Nephron (organoid): ENCODE measurements at regions not wholly inside any gene's neighbourhood (a gene's known extent, or its start where the extent isn't known, plus 50 kb on each side); places are given as distances from the start of the nearest gene placed in this dataset.

Experiments used
- H3K27ac Mint-ChIP-seq, 3 experiments: 2 replicates each; pipeline ENCODE4 v1.8.0; 2020; ENCODE audit warnings: mixed read lengths in 3 of 3, mild to moderate bottlenecking in 2 of 3, moderate library complexity in 1 of 3
- H3K27me3 Mint-ChIP-seq: 2 replicates; pipeline ENCODE4 v1.8.0; 2021; ENCODE audit warnings: low read depth, mild to moderate bottlenecking, moderate library complexity, mixed read lengths
- H3K36me3 Mint-ChIP-seq: 2 replicates; pipeline ENCODE4 v1.8.0; 2020; ENCODE audit warnings: low read depth, mixed read lengths
- H3K4me1 Mint-ChIP-seq: 2 replicates; pipeline ENCODE4 v1.8.0; 2020; ENCODE audit warnings: mixed read lengths
- H3K4me3 Mint-ChIP-seq, 3 experiments: 2 replicates each; pipeline ENCODE4 v1.8.0; 2020; ENCODE audit warnings: mild to moderate bottlenecking in 3 of 3, mixed read lengths in 3 of 3, moderate library complexity in 2 of 3
- H3K9me3 Mint-ChIP-seq: 2 replicates; pipeline ENCODE4 v1.8.0; 2020; ENCODE audit warnings: mixed read lengths
- TF ChIP-seq, protein P1 (sequence below), 3 experiments: fragments of 200-600 bp; sonication (generic); IDR thresholded peaks; one replicate each; pipeline ENCODE4 v1.5.0; 2021; ENCODE audit warnings: antibody characterized with exemption in 3 of 3; ENCODE audit not compliant: unreplicated experiment in 3 of 3

DNA sequence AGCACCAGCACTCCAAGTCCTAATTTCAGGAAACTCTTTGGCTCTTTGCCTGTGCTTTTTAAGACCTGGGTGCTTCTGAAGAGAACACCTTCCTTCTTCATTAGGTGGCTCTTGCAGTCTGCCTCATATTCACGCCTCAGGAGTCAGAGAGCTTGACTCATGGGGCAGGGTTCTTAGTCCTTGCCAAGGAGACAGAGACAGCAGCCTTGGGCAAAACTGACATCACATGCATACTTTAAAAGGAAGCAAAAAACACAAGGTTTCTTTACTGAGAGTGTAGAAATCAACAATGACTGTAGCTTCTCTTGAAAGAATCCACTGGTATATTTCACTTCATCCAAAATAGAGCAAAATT is 780.6 kb downstream of the INHBA start:
- H3K4me1 Mint-ChIP-seq, result no peaks in the 10 kb centered on the region
- H3K27ac Mint-ChIP-seq, result no peak overlapping the region
- H3K36me3 Mint-ChIP-seq, result no peaks in the 10 kb centered on the region
- TF ChIP-seq, protein P1, sequence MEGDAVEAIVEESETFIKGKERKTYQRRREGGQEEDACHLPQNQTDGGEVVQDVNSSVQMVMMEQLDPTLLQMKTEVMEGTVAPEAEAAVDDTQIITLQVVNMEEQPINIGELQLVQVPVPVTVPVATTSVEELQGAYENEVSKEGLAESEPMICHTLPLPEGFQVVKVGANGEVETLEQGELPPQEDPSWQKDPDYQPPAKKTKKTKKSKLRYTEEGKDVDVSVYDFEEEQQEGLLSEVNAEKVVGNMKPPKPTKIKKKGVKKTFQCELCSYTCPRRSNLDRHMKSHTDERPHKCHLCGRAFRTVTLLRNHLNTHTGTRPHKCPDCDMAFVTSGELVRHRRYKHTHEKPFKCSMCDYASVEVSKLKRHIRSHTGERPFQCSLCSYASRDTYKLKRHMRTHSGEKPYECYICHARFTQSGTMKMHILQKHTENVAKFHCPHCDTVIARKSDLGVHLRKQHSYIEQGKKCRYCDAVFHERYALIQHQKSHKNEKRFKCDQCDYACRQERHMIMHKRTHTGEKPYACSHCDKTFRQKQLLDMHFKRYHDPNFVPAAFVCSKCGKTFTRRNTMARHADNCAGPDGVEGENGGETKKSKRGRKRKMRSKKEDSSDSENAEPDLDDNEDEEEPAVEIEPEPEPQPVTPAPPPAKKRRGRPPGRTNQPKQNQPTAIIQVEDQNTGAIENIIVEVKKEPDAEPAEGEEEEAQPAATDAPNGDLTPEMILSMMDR (IDR thresholded peaks at IDR 0.05; ENCODE audit: unreplicated experiment in 3 of 3), result no peak
- peaks cover 5% of the 10 kb centered on the region for H3K9me3 Mint-ChIP-seq
- H3K27me3 Mint-ChIP-seq, result no peaks in the 10 kb centered on the region
- no peak overlapping the region for H3K4me3 Mint-ChIP-seq

DNA sequence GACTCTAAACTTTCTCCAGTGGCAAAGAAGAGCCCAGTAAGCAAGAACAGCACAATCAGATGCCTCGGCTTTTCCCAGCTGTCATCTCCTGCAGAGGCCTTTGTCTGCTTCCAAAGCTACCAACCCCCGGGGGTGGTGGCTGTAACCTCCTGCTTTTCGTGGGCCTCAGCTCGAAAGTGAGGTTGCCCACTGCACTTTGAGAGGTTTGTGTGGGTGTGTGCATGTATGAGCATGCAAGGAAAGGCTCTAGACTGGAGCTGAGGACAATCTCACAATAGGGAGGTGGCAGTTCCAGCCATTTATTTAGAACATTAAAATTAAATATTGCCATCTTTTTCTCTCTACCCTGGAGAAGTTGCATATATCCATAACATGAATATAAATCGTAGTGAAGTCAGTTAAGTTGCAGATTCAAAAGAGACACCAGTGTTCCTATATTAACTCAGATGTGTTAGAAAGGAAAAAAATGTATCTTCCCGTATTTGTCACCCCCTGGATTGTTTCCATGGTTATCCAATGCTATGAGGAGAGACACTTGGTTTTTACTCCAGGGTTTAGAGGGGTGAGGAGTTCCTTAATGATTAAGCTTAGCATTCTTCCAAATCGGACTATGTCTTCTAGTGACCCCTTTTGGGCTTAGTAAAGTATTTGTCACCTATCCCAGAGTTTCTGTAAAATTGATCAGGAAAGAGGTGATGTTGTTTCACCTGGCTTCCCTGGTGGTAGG is 781.1 kb downstream of the INHBA start:
- Mint-ChIP-seq H3K27ac (no peak overlapping the region), H3K4me1 (no peaks in the 10 kb centered on the region), H3K27me3 (no peaks in the 10 kb centered on the region), H3K36me3 (no peaks in the 10 kb centered on the region), H3K9me3 (peaks cover 5% of the 10 kb centered on the region), H3K4me3 (no peak overlapping the region)
- TF ChIP-seq, protein P1 (IDR thresholded peaks at IDR 0.05; ENCODE audit: unreplicated experiment in 3 of 3), result no peak

DNA sequence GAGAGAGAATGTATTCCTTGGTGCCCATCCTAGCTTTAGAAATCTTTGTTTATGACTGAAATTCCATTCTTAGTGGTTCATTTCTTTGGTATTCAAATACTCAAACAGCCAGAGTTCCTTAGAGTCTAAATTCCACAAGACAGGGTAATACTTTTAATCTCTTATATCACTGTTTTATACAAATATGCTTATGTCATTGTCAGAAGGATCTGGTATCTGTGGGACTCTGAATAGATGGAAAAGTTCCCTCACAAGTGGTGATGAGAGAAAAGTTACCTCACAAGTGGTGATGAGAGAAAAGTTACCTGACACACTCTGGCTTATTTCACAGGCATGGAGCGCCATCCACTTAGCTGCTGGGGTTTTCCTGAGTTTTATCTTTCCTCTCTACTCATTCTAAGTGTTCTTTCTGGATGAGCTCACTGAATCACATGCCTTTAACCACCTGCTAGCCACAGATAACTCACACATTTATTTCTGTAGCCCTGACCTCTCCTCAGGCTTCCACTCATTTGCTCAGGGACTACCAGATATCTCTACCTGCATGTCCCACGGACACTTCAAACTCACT is 784.0 kb downstream of the SUGCT start:
- no peaks in the 10 kb centered on the region for H3K27me3 Mint-ChIP-seq
- no peak overlapping the region for H3K4me3 Mint-ChIP-seq
- no peak overlapping the region for H3K27ac Mint-ChIP-seq
- H3K9me3 Mint-ChIP-seq, result peaks cover 2% of the 10 kb centered on the region
- H3K4me1 Mint-ChIP-seq, result no peaks in the 10 kb centered on the region
- H3K36me3 Mint-ChIP-seq, result no peaks in the 10 kb centered on the region
- TF ChIP-seq, protein P1 (IDR thresholded peaks at IDR 0.05; ENCODE audit: unreplicated experiment in 3 of 3), result no peak

DNA sequence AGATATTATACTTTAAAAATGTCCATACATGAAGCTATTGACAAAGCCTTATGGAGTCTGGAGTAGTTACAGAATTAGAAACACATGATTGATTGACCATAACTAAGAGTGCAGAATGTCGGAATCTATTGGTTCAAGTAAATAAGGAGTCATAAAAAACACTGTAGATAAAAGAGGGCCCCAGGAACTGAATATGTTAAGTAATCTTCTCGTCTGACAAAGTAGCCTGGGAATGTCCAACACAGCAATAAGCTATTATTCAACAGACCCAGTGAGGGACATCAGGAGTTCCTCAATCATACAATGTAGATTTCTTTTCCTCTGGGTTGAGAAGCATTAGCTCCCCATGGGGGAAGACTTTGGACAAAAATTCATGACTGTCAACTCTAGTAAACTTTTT is 782.0 kb downstream of the SUGCT start:
- Mint-ChIP-seq H3K4me3 (no peak overlapping the region), H3K4me1 (peaks cover 4% of the 10 kb centered on the region), H3K9me3 (peaks cover 2% of the 10 kb centered on the region)

DNA sequence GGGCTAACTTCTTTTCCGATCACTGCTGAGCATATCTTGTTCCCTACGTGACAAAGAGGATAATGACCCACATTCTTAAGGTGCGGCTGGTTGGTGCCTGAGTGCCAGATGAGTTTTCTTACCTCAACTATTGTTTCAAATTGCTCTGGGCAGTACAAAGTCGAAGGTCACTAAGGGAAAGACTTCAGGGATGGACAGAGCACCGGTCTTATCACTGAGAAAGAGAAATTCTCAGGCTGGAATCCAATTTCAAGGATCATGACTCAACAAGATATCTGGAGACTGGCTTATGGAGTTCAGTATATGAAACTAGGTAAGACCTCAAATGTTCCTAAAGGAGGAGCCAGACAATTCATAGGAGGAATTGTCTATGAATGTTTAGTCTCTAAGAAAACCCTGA is 780.3 kb downstream of the SUGCT start:
- Mint-ChIP-seq H3K27ac (no peak overlapping the region), H3K27me3 (no peaks in the 10 kb centered on the region), H3K36me3 (no peaks in the 10 kb centered on the region), H3K9me3 (peaks cover 2% of the 10 kb centered on the region), H3K4me3 (no peak overlapping the region), H3K4me1 (peaks cover 8% of the 10 kb centered on the region)
- TF ChIP-seq, protein P1 (IDR thresholded peaks at IDR 0.05; ENCODE audit: unreplicated experiment in 3 of 3), result no peak

More for the DNA sequence above, 782.0 kb downstream of the SUGCT start:
- no peaks in the 10 kb centered on the region for H3K27me3 Mint-ChIP-seq
- no peaks in the 10 kb centered on the region for H3K36me3 Mint-ChIP-seq
- no peak overlapping the region for H3K27ac Mint-ChIP-seq
- TF ChIP-seq, protein P1 (IDR thresholded peaks at IDR 0.05; ENCODE audit: unreplicated experiment in 3 of 3), result no peak
